HG02870 (cell line): ENCODE measurements at regions not wholly inside any gene's neighbourhood (a gene's known extent, or its start where the extent isn't known, plus 50 kb on each side); places are given as distances from the start of the nearest gene placed in this dataset.
"Not testable (repeated sequence)": the region's sequence is repeated elsewhere in the genome, so short reads cannot be mapped to it uniquely, and the experiment has no call there.

ENCODE experiments used
- ATAC-seq: cut with Tn5 transposase; IDR thresholded peaks from one replicate; pipeline ENCODE4 v1.9.1; 2021; ENCODE audit warnings: mild to moderate bottlenecking, moderate library complexity; ENCODE audit not compliant: unreplicated experiment

DNA sequence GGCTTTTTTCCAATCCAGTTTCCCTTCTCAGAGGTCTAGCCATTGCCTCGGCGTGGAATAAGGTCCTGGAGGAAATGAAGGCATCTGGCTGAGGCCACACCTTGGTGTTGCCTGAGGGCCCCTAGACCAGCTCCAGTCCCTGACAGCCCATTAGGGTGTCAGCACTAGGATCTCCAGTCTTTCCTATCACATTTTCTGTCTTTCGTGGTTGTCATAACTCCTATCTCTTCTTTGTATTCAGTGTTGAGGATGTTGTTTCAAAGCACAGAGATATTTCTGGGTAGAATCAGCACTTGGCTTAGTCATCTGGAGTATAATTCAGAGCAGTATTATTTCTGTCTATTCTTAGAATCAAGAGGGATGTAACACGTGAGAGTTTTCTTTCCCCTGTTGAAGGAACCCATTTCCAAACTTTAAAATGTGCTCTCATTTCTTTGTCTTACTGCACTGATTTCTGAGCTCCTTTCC is 844.3 kb downstream of the KCNT2 start:
- ATAC-seq, result no peak

DNA sequence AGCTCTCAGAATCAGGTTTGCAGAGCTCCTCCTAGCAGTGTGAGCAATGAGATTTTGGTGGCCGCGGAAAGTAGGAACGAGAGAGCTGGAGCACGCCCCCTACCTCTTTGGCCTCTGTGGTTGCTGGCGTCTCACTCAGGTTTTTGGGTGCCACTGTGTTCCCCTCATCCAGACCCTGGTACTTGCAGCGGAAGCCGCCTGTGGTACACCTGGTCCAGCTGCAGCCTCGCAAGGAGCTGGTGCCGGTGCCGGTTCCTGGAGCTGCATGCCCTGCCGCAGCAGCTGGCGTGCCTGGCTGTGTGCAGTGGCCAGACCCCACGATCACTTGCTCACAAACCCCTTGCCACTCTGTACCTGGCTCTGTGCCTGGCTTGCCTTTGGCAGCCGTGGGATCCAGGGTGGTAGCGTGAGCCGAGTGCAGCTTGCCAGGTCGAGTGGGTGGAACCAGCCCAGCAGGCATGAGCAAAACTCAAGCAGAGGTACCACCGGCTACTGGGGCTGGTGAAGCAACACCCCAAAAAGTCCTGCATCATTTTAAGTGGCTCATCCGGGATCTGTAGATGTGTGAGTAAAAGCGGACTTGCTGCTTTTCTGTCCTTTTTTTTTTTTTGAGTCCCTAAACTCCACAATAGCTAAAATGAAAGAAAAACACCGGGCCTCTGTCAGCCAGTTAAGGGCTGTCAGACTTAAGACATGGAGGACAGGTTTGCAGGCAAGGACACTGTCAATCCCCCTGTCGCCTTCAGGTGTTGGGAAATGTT is 844.9 kb downstream of the KCNT2 start:
- no peak for ATAC-seq

DNA sequence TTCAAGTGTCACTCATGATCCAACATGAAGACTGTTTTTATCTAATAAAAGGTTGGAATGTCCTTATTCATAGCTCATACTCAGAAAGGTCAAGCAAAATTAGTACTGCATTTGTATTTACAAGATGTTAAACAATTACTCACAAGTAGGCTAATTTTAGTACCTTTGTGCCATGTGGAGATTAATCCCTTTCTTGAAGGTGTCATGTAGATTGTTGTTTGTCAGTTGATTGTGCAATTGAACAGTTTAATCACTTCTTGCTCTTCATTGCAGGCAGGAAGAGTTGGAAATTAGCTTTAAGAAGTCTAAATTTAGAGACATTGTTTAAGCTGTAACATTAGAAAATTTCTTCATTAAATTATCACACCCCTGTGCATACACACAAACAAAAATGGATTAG is 847.1 kb downstream of the KCNT2 start:
- ATAC-seq, result no peak

DNA sequence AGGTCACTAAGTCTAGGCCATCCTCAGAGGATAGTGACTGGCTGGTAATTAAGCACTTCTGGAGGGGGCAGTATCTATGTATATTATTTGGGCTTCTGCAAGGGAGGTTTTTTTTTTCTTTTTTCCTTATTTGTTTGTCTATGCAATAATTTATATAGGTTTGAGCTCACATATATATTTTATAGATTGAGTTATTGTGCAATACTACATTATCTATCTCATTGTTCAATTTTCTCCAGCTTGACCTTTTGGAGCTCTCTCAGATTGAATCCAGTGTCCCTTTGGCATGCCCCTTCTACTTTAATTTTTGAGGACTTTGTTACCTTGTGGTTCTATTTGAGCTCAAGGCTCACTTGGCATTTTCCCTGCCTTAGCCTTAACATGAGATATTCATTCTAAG is 852.1 kb downstream of the KCNT2 start:
- ATAC-seq, result no peak

GRCh38 chr1:195754874-195755273 is 853.4 kb downstream of the KCNT2 start:
- ATAC-seq, result no peak

- no peak for ATAC-seq
Observed at GRCh38 chr1:195754303-195754702, 853.9 kb downstream of the KCNT2 start.

GRCh38 chr1:195748969-195749368 is 859.3 kb downstream of the KCNT2 start:
- ATAC-seq, result no peak

- no peak for ATAC-seq
Observed at GRCh38 chr1:195745189-195746010, 862.8 kb downstream of the KCNT2 start.

GRCh38 chr1:195744256-195744655 is 864.0 kb downstream of the KCNT2 start:
- ATAC-seq, result no peak

DNA sequence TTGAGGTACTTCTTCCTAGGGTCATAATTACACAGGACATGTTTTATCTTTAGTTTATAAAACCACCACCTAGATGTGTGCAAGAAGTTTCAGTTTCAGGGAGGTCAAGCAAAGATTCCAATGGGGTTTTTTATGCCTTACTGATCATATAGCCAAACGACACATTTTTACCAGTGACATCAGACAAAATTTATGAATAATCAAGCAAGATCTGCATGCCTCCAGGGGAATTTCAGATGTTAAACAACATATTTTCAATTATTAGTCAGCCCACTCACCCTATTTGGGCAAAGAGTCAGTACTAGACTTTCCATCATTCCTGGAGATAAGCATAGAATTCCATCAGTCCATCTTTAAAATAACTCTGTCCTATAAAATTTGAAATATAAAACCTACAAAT is 867.4 kb downstream of the KCNT2 start:
- ATAC-seq, result no peak

GRCh38 chr1:195738966-195739650 is 869.1 kb downstream of the KCNT2 start:
- no peak for ATAC-seq

DNA sequence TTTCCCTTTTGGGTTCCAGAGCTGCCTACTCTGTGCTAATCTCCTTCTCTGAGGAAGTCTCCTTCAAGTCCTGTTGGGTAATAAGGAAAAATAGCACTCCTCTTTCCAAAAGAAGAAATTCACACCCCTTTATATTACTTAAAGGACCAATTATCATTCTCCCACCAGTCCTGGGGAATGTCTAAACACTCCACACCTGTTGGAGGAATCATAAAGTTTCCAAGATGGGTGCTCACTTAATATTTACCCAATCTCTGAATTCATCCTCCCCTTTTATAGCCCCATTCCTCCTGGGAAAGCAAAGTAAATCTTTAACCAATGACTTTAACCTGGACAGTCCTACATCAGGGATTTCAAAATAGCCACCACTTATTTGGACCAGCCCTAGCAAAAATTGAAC is 873.1 kb downstream of the KCNT2 start:
- ATAC-seq, result no peak

DNA sequence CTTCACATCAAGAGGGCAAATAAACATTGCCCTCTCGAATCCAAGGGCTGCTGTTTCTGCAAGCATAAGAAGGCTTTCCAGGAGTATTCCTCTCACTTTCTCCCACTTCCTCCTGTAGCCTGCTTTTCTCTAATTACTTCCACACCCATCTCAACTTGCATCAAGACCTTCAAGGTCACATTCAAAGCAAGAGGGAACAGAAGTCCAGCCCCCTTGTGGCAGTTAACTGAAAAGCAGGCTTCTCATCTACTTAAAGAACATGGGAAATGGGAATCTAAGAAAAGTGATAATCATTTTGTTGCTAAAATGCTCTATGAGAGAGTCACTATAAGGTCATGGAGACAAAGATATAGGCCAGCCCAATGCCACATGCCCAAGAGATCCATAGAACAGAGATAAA is 874.4 kb downstream of the KCNT2 start:
- no peak for ATAC-seq

DNA sequence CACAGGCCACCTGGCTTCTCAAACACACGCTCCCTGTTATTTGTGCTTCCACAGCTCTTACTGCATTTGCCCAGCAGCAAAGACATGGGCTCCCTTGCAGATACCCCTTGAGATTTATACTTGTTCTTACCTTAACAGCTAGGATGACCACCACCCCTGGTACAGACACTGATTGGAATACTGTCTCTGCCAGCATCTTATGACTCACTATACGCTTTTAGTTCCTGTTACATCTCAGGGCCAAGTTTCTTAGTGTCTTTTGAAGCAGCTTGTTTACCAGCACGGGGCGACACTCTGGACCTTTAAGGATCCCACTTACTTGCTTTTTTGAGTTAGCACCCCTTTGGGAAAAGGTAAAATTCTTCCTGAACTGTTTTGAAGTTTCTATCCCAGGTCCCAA is 874.8 kb downstream of the KCNT2 start:
- no peak for ATAC-seq

- ATAC-seq, result no peak
Observed at GRCh38 chr1:195731385-195731784, 876.9 kb downstream of the KCNT2 start.

GRCh38 chr1:195723796-195724194 is 884.4 kb downstream of the KCNT2 start:
- no peak for ATAC-seq

GRCh38 chr1:195722852-195723795 is 885.1 kb downstream of the KCNT2 start:
- ATAC-seq, result not testable (repeated sequence)

- not testable (repeated sequence) for ATAC-seq
Observed at GRCh38 chr1:195722146-195722545, 886.1 kb downstream of the KCNT2 start.

GRCh38 chr1:195721210-195721971 is 886.8 kb downstream of the KCNT2 start:
- no peak for ATAC-seq

DNA sequence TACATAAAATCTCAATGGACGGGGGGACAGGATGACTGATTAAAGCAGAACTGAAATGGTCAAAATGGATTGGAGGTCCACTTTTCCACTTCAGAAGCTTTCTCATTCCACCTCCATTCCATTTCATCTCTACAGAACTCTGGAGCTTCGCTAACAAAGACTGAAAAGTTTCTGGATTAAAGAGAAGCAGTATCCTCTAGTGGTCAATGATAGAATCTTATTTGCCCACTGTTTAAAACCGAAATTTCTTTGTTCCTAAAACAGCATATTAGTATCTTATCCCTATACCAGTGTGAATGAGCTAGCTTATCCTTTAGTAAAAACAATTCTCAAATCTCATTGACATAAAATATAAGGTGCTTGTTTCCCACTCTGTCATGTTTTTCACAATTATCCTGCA is 890.6 kb downstream of the KCNT2 start:
- no peak for ATAC-seq
